B cell (primary cell): ENCODE measurements at regions not wholly inside any gene's neighbourhood (a gene's known extent, or its start where the extent isn't known, plus 50 kb on each side); places are given as distances from the start of the nearest gene placed in this dataset.

ENCODE experiments used
- ATAC-seq: fragments of 200-7000 bp; cut with Tn5 transposase; one replicate; pipeline ENCODE4 v1.10.0; 2021; ENCODE audit warnings: low read depth, mild to moderate bottlenecking, moderate number of reproducible peaks, moderate library complexity
- CTCF ChIA-PET: fragments of 350-600 bp; sonication (Branson Sonifier 250); formaldehyde crosslinking; loops from one replicate; lab custom pipeline; 2021; ENCODE audit warnings: antibody characterized with exemption, inconsistent platforms; lab: Charles Lee
- POLR2A ChIA-PET: fragments of 350-600 bp; sonication (Branson Sonifier 250); formaldehyde crosslinking; loops from one replicate; lab custom pipeline; 2021; ENCODE audit warnings: antibody characterized with exemption; lab: Charles Lee
- DNase-seq: peaks from one replicate; pipeline ENCODE4 v3.0.0; 2013
- H2AFZ ChIP-seq: 2 replicates; pipeline ENCODE4 v1.6.1; 2012; ENCODE audit warnings: mild to moderate bottlenecking, low read depth, low read length; ENCODE audit not compliant: insufficient read depth, poor library complexity, severe bottlenecking
- H3K27ac ChIP-seq, 2 donors: 1 replicate in 1 of 2; 2 replicates in 1 of 2; pipeline ENCODE4 v1.5.1; 2012 to 2013; ENCODE audit warnings: low read length in 2 of 2, mild to moderate bottlenecking in 2 of 2, moderate library complexity in 1 of 2
- H3K27me3 ChIP-seq, 4 experiments: fragments of 200-600 bp in 1 of 4; sonication (generic) in 1 of 4; replicated peaks in 1 of 4; 1 replicate in 2 of 4; 2 replicates in 2 of 4; pipeline versions ENCODE4 v1.6.1 to v1.7.0; 2013 to 2016; ENCODE audit warnings: low read length in 3 of 4, mild to moderate bottlenecking in 2 of 4, mixed read lengths in 1 of 4, moderate library complexity in 1 of 4; ENCODE audit not compliant: insufficient read depth in 4 of 4, control insufficient read depth in 3 of 4; ENCODE audit errors: control extremely low read depth in 1 of 4
- H3K36me3 ChIP-seq, 2 experiments: replicated peaks in 1 of 2; 1 replicate in 1 of 2; 2 replicates in 1 of 2; pipeline versions ENCODE4 v1.6.1 to v1.7.1; 2013; ENCODE audit warnings: low read length in 1 of 2; ENCODE audit not compliant: insufficient read depth in 2 of 2, control insufficient read depth in 1 of 2; ENCODE audit errors: control extremely low read depth in 1 of 2, extremely low read depth in 1 of 2
- H3K4me1 ChIP-seq, 2 donors: fragments of 200-600 bp in 1 of 2; sonication (generic) in 1 of 2; 1 replicate in 1 of 2; 2 replicates in 1 of 2; pipeline versions ENCODE4 v1.5.1 to v1.6.1; 2013 to 2017; ENCODE audit warnings: low read length in 2 of 2; ENCODE audit not compliant: control insufficient read depth in 2 of 2, insufficient read depth in 2 of 2
- H3K4me2 ChIP-seq: replicated peaks from 2 replicates; pipeline ENCODE3; 2012; ENCODE audit warnings: mild to moderate bottlenecking, low read depth, low read length; ENCODE audit not compliant: poor library complexity, severe bottlenecking
- H3K4me3 ChIP-seq, 5 experiments: fragments of 200-600 bp in 1 of 5; sonication (generic) in 1 of 5; 1 replicate in 3 of 5; 2 replicates in 2 of 5; pipeline versions ENCODE4 v1.5.1 to v1.7.0; 2011 to 2016; ENCODE audit warnings: low read length in 4 of 5, mild to moderate bottlenecking in 4 of 5, low read depth in 2 of 5, control low read depth in 1 of 5, moderate library complexity in 1 of 5; ENCODE audit not compliant: insufficient read depth in 1 of 5; ENCODE audit errors: control extremely low read depth in 1 of 5, extremely low read depth in 1 of 5
- H3K79me2 ChIP-seq: fragments of 200-600 bp; sonication (generic); one replicate; pipeline ENCODE4 v1.6.0; 2016; ENCODE audit warnings: low read length; ENCODE audit not compliant: control insufficient read depth, insufficient read depth
- H3K9ac ChIP-seq: fragments of 200-600 bp; sonication (generic); 2 replicates; pipeline ENCODE4 v1.6.1; 2017; ENCODE audit warnings: mild to moderate bottlenecking, low read length, moderate library complexity
- H3K9me3 ChIP-seq, 3 donors: one replicate each; pipeline versions ENCODE4 v1.6.1 to v1.7.1; 2013; ENCODE audit warnings: low read length in 2 of 3; ENCODE audit not compliant: control insufficient read depth in 2 of 3, insufficient read depth in 1 of 3; ENCODE audit errors: control extremely low read depth in 1 of 3
- H4K20me1 ChIP-seq: 2 replicates; pipeline ENCODE4 v1.6.0; 2012; ENCODE audit warnings: mild to moderate bottlenecking, low read length; ENCODE audit not compliant: insufficient read depth, control insufficient read depth, poor library complexity, severe bottlenecking
- H3K27ac Mint-ChIP-seq: one replicate; pipeline ENCODE4 v1.8.0; 2021; ENCODE audit warnings: mixed read lengths
- H3K27me3 Mint-ChIP-seq: one replicate; pipeline ENCODE4 v1.8.0; 2021; ENCODE audit warnings: mixed read lengths
- H3K4me1 Mint-ChIP-seq: one replicate; pipeline ENCODE4 v1.8.0; 2021; ENCODE audit warnings: mixed read lengths
- H3K4me3 Mint-ChIP-seq: one replicate; pipeline ENCODE4 v1.8.0; 2021; ENCODE audit warnings: mixed read lengths
- H3K9me3 Mint-ChIP-seq: one replicate; pipeline ENCODE4 v1.8.0; 2022; ENCODE audit warnings: mixed read lengths; ENCODE audit not compliant: insufficient read depth
- EZH2 ChIP-seq: IDR thresholded peaks from 2 replicates; pipeline ENCODE4 v1.6.1; 2012; ENCODE audit warnings: borderline replicate concordance, low read depth, mild to moderate bottlenecking, moderate library complexity, low read length; ENCODE audit not compliant: insufficient read depth, poor library complexity, severe bottlenecking
- WGBS: methylation state at CpG from one replicate; pipeline ENCODE4 v1.1.5; 2013; ENCODE audit warnings: missing lambda C conversion rate; ENCODE audit not compliant: insufficient coverage; 5-methylcytosine and 5-hydroxymethylcytosine counted together
- intact Hi-C: fragments of 100-400 bp; cut with micrococcal nuclease; formaldehyde crosslinking; loops from one replicate; pipeline ENCODE4 v1.10.0; 2022
- TF ChIP-seq, protein P1 (sequence below): fragments of 200-600 bp; IDR thresholded peaks from one replicate; pipeline ENCODE4 v1.8.0; 2022; ENCODE audit warnings: antibody characterized with exemption, mild to moderate bottlenecking

DNA sequence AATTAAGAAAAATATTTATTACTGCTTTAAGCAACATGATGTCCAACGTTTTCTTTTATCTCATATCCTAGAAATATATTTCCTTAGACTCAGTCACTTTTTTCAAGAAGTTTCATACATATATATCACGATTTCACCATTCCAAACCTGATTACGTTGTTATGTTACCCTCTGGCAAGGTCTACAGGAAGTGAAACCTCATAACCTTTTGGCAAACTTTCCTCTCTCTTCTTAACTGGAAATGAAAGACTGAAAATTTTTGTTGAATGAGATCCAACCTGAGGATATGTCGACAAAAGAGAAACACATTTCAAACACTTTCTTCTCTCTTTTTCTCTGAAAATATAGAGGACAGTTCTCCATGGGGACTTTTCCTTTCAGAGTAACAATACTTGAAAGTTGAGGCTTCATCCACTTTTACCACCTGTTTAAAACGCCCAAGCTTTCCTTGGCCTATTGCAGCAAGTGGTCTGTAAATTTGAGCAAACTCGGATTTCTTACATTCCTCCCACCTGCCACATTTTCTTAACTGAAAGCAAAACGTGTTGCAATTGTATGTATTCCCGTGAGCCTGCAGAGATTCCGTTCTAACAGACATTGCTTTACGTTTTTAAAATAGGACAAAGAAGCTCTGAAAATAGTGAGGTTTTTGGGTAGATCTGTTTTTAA lies 298.1 kb downstream of the CETN3 start:
- no peak overlapping the region for H3K9ac ChIP-seq
- TF ChIP-seq, protein P1, sequence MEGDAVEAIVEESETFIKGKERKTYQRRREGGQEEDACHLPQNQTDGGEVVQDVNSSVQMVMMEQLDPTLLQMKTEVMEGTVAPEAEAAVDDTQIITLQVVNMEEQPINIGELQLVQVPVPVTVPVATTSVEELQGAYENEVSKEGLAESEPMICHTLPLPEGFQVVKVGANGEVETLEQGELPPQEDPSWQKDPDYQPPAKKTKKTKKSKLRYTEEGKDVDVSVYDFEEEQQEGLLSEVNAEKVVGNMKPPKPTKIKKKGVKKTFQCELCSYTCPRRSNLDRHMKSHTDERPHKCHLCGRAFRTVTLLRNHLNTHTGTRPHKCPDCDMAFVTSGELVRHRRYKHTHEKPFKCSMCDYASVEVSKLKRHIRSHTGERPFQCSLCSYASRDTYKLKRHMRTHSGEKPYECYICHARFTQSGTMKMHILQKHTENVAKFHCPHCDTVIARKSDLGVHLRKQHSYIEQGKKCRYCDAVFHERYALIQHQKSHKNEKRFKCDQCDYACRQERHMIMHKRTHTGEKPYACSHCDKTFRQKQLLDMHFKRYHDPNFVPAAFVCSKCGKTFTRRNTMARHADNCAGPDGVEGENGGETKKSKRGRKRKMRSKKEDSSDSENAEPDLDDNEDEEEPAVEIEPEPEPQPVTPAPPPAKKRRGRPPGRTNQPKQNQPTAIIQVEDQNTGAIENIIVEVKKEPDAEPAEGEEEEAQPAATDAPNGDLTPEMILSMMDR = no peak
- TF ChIP-seq EZH2 = no peak
- Mint-ChIP-seq H3K27ac (no peak overlapping the region), H3K9me3 (no peaks in the 10 kb centered on the region), H3K4me1 (peaks cover 2% of the 10 kb centered on the region), H3K27me3 (peaks cover 11% of the 10 kb centered on the region), H3K4me3 (no peak overlapping the region)
- no peak overlapping the region for H3K4me2 ChIP-seq
- no peak overlapping the region for H3K4me3 ChIP-seq
- 80% methylated on average over 2 of the region's 10 CpGs for WGBS
- no peak overlapping the region for H3K27ac ChIP-seq
- ChIA-PET CTCF (no interaction called here), POLR2A (no interaction called here)
- H3K27me3 ChIP-seq = no peaks in the 10 kb centered on the region
- ATAC-seq (no peak), DNase-seq (no peak)
- H2AFZ ChIP-seq = no peak overlapping the region
- H3K79me2 ChIP-seq = no peaks in the 10 kb centered on the region
- H4K20me1 ChIP-seq = no peaks in the 10 kb centered on the region
- no peaks in the 10 kb centered on the region for H3K4me1 ChIP-seq
- intact Hi-C loops = no loop called here
- peaks cover 0 to 2% (median 0%) of the 10 kb centered on the region in 3 donors for H3K9me3 ChIP-seq
- H3K36me3 ChIP-seq = no peaks in the 10 kb centered on the region

DNA sequence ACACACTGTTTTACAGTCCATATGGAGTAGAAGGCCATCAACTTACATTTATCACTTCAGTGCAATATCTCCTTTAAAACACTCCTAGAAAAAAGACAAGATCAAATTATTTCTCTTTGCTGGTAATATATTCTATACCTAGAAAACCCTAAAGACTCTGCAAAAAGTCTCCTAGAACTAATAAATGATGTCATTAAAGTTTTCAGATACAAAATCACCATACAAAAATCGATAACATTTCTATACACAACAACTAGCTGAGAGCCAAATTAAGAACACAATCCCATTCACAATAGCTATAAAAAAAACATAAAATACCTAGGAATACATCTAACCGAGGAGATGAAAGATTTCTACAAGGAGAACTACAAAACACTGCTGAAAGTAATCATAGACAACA lies 300.3 kb downstream of the CETN3 start:
- H3K27ac Mint-ChIP-seq = no peak overlapping the region

More for the DNA sequence above, 300.3 kb downstream of the CETN3 start:
- TF ChIP-seq, protein P1 = no peak
- no peak for TF ChIP-seq EZH2
- H4K20me1 ChIP-seq = no peaks in the 10 kb centered on the region
- Mint-ChIP-seq H3K27me3 (peaks cover 11% of the 10 kb centered on the region), H3K4me1 (peaks cover 2% of the 10 kb centered on the region), H3K9me3 (peaks cover 8% of the 10 kb centered on the region), H3K4me3 (no peak overlapping the region)
- CTCF ChIA-PET = no interaction called here
- ATAC-seq (no peak), DNase-seq (no peak)
- H3K36me3 ChIP-seq = no peaks in the 10 kb centered on the region
- no peaks in the 10 kb centered on the region for H3K4me1 ChIP-seq
- intact Hi-C loops = no loop called here
- H3K27me3 ChIP-seq = no peaks in the 10 kb centered on the region
- WGBS = no CpG with 5 or more reads among the region's 2 CpGs
- H3K4me2 ChIP-seq = no peak overlapping the region
- no peak overlapping the region for H3K4me3 ChIP-seq
- H3K27ac ChIP-seq = no peak overlapping the region
- H3K79me2 ChIP-seq = no peaks in the 10 kb centered on the region
- peaks cover 0 to 3% (median 2%) of the 10 kb centered on the region in 3 donors for H3K9me3 ChIP-seq
- H2AFZ ChIP-seq = no peak overlapping the region
- H3K9ac ChIP-seq = no peak overlapping the region
- POLR2A ChIA-PET = no interaction called here
